ENCODE measurements at regions not wholly inside any gene's neighbourhood (a gene's known extent, or its start where the extent isn't known, plus 50 kb on each side); places are given as distances from the start of the nearest gene placed in this dataset.
A peak's percentile ranks its signal among the peaks of the same experiment; 100 is the strongest.
"Not testable (repeated sequence)": the region's sequence is repeated elsewhere in the genome, so short reads cannot be mapped to it uniquely, and the experiment has no call there.

DNA sequence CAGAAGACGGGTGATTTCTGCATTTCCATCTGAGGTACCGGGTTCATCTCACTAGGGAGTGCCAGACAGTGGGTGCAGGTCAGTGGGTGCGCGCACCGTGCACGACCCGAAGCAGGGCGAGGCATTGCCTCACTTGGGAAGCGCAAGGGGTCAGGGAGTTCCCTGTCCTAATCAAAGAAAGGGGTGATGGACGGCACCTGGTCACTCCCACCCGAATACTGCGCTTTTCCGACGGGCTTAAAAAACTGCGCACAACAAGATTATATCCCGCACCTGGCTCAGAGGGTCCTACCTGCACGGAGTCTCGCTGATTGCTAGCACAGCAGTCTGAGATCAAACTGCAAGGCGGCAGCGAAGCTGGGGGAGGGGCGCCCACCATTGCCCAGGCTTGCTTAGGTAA is 1403.1 kb downstream of the REEP3 start:
- DNase-seq, result not testable (repeated sequence)

DNA sequence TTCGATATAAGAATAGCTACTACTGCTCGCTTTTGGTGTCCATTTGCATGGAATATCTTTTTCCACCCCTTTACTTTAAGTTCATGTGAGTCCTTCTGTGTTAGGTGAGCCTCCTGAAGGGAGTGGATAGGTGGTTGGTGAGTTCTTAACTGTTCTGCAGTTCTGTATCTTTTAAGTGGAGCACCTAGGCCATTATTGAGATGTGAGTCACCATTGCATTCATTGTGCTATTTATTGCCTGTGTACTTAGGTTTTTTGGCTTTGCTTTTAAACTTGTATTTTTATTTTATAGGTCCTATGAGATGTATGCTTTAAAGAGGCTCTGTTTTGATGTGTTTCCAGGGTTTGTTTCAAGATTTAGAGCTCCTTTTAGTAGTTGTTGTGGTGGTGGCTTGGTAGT is 1430.8 kb downstream of the REEP3 start:
- no peak for DNase-seq

GRCh38 chr10:64956441-64956840 is 1435.2 kb downstream of the REEP3 start:
- no peak for DNase-seq

GRCh38 chr10:64959116-64959515 is 1437.9 kb downstream of the REEP3 start:
- no peak for DNase-seq

- DNase-seq, result no peak
Observed at GRCh38 chr10:64959883-64960282, 1438.7 kb downstream of the REEP3 start.

DNA sequence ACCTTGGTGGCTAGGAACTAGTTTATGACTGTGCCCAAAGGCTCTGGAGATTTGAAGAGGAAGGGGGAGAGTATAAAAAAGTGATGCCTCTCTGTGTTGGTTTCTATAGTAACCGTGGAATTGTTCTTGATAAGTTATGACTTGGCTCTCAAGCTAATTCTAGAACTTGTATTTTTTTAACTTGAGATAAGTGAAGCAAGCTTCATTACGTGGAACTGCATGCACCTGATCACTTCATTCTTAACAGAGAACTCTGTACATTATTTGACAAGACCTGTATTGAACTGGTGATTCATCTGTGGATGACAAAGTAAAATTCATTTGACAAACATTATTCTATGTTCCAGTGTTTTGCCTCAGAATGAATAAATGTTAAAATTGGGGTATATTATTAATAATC is 1452.2 kb downstream of the REEP3 start:
- DNase-seq, result no peak

- no peak for DNase-seq
Observed at GRCh38 chr10:64976150-64976549, 1454.9 kb downstream of the REEP3 start.

GRCh38 chr10:64977915-64978314 is 1456.7 kb downstream of the REEP3 start:
- no peak for DNase-seq

GRCh38 chr10:64996886-64997285 is 1475.7 kb downstream of the REEP3 start:
- DNase-seq, result no peak

DNA sequence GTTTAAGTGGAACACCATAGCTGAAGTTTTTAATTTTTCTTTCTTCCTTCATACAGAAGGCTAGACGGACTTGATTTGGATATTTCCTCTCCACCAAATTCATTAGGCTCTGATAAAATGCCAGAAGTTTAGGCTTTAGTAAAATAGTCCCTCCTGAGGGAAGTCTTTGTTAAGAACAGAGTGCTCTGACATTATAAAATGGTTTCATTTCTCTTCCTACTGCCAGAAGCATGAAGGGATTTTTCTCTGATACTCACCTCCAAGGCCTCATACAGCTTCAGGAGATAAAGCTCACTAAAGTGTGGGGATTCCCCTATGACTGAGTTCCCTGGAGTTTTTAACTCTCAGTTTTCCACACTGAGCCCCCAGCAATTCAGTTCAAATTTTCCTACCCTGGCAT is 1489.6 kb downstream of the REEP3 start:
- no peak for DNase-seq

GRCh38 chr10:65017523-65017922 is 1496.3 kb downstream of the REEP3 start:
- DNase-seq, result no peak

GRCh38 chr10:65024886-65025285 is 1503.7 kb downstream of the REEP3 start:
- DNase-seq, result no peak

GRCh38 chr10:65030263-65030662 is 1509.1 kb downstream of the REEP3 start:
- no peak for DNase-seq

- peak; percentile 6 for DNase-seq
Observed at GRCh38 chr10:65032867-65033769, 1511.9 kb downstream of the REEP3 start.

GRCh38 chr10:65033957-65034356 is 1512.8 kb downstream of the REEP3 start:
- DNase-seq, result no peak

DNA sequence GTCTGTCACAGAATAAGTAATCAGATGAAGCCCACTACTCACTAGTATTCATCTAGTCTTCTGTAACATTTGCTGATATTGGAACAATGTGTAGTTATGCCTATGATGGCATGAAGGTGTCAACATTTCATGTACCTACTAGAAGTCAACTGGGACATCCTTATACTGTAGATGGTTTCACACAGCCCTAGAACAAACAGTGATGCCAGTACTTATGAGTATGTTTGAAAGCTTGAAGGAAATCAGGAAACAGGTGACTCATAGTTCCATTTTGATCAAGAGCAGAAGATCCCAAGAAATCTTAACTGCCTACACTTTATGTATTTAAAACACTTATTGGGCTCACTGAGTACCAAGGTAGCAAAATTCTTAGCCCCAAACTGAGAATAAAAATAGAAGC is 1519.6 kb downstream of the REEP3 start:
- DNase-seq, result no peak

DNA sequence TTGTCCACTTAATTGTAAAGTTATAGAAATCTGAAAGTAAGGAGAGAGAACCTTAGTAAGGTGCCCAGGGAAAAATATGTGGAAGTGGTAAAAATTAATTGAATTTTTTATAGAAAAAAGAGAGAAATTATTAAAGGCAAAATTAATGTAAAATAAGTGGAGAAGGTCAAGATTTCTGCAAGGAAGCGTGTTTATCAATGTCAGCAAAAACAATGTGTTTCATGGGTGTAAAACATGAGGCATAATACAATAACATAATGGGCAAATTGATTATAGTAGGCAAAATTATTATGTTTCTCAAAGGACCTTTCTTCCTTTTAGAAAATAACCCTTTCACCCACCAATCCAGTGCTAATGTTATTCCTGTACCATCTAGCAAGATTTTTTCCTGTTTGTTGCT is 1520.1 kb downstream of the REEP3 start:
- DNase-seq, result no peak

DNA sequence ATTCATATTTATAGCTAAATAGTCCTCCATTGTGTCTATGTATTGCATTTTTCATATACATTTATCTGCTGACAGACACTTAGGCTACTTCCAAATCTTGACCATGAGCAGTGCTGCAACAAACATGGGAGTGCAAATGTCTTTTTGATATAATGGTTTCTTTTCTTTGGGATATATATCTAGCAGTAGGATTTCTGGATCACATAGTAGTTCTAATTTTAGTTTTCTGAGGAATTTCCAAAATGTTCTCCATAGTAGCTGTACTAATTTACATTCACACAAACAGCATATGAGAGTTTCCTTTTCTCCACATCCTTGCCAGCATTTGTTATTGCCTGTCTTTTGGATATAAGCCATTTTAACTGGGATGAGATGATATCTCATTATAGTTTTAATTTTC is 1521.3 kb downstream of the REEP3 start:
- DNase-seq, result no peak

- DNase-seq, result no peak
Observed at GRCh38 chr10:65046831-65047230, 1525.6 kb downstream of the REEP3 start.

DNA sequence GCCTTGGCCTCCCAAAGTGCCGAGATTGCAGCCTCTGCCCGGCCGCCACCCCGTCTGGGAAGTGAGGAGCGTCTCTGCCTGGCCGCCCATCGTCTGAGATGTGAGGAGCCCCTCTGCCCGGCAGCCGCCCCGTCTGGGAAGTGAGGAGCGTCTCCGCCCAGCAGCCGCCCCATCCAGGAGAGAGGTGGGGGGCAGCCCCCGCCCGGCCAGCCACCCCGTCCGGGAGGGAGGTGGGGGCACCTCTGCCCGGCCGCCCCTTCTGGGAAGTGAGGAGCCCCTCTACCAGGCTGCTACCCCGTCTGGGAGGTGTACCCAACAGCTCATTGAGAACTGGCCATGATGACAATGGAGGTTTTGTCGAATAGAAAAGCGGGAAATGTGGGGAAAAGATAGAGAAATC is 1530.9 kb downstream of the REEP3 start:
- DNase-seq, result not testable (repeated sequence)

- DNase-seq, result not testable (repeated sequence)
Observed at GRCh38 chr10:65053397-65053796, 1532.2 kb downstream of the REEP3 start.

GRCh38 chr10:65053831-65054351 is 1532.7 kb downstream of the REEP3 start:
- not testable (repeated sequence) for DNase-seq

- not testable (repeated sequence) for DNase-seq
Observed at GRCh38 chr10:65054701-65055100, 1533.5 kb downstream of the REEP3 start.

GRCh38 chr10:65065278-65065677 is 1544.1 kb downstream of the REEP3 start:
- no peak for DNase-seq

GRCh38 chr10:65083222-65083621 is 1562.0 kb downstream of the REEP3 start:
- no peak for DNase-seq
